RKO (cell line): ENCODE measurements at regions not wholly inside any gene's neighbourhood (a gene's known extent, or its start where the extent isn't known, plus 50 kb on each side); places are given as distances from the start of the nearest gene placed in this dataset.

Experiments
- DNase-seq: peaks from one replicate; pipeline ENCODE4 v3.0.0-alpha.2; 2016; ENCODE audit warnings: low spot score

- DNase-seq = no peak
Measured at GRCh38 chr1:232519186-232519585, 110.7 kb downstream of the SIPA1L2 start.

DNA sequence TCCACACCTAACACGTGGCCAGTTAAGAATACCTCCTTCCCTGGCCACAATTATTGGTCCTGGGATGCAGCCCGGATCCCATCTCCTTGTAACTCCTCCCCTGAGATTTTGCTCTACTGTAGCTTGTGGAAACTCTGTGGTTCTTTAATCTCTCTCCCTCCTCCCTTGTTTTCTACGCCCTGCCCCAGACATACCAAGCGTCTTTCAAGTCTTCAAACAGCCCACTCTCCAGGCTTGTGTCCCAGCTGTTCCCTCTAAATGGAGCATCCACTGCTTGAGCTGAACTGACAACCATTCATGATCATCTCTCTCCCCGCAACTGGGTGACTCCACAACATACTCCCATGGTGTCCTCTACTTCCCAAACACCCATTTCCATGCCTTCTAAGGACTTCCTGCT is 111.6 kb downstream of the SIPA1L2 start:
- no peak for DNase-seq

DNA sequence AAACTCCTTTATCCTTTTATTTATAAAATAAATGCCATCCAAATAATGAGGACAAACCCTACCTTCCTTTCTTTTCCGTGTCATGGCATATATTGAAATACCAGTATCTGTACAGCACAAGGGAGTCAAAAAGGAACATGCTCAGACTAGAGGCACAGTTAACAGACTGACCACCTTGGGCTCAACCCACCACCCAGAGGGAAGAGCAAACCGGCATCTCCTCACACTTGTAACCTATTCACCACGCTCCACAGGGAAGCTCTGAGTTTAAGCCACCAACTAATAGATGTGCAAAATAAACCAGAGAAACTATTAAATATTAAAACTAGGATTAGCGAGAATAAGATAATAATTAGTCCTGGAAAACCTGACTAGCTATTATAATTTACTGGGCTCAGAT is 112.7 kb downstream of the SIPA1L2 start:
- DNase-seq = no peak

GRCh38 chr1:232515706-232516105 is 114.2 kb downstream of the SIPA1L2 start:
- DNase-seq = no peak

DNA sequence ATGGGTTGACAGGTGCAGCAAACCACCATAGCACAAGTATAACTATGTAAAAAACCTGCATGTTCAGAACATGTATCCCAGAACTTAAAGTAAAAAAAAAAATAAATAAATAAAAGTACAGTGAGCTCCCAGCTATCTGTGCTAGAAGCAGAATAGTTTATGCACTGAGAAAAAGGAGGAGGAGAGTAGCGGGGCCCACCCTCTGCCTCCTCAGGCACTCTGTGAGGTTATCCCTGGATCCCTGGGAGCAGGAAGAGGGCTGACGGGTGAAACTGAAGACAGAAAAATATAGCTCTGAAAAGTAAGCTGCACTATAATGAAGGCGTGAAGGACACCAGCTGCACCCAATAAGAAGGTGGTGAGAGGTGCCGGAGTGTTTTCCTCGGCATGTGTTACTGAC is 117.2 kb downstream of the SIPA1L2 start:
- DNase-seq = no peak

GRCh38 chr1:232511172-232511571 is 118.8 kb downstream of the SIPA1L2 start:
- no peak for DNase-seq

GRCh38 chr1:232510367-232511110 is 119.4 kb downstream of the SIPA1L2 start:
- no peak for DNase-seq

DNA sequence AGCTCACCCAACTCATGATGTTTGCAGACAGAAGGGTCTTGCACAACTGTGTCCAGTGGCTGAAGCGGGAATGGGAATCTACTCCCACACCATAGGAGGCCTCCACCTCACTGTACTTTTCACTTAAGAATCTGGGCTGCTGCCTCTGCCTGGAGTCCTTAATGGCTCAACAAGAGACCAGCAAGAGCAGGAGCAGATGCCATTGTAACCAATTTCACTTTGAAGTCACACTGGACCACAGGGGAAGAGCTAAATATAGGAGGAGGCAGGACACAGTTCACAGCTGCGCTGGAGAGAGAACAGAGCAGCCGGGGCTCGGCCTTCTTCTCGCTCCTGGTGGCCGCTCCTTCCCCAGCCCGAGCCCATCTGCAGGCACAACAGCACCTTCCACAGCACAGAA is 120.4 kb downstream of the SIPA1L2 start:
- DNase-seq = no peak

DNA sequence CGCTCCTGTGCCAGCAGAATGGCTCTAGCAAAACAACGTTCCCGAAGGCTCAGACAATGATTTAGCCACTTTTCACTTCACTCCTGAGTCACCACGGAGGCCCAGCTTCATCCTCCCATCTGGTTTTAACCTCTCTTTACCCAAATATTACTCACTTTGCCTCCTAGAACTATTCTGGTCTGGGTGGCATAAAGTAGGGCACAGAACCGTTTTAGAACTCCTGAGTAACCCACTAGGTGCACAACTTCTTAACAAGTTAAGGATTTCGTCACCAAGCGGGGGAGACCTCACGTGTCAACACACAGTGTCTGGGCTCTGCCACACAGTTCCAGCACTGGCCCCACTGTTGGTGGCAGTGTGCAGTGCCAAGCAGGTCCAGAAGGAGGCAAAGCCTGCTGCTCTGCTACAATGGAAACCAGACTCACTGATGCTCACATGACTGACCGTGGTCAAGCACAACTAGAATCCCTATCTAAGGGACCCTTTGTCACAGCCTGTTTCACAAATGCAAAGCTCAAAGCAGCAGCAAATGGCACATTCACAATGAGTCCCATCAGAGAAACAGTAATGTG is 121.7 kb downstream of the SIPA1L2 start:
- DNase-seq = no peak

GRCh38 chr1:232507571-232507970 is 122.4 kb downstream of the SIPA1L2 start:
- no peak for DNase-seq

GRCh38 chr1:232505884-232506283 is 124.0 kb downstream of the SIPA1L2 start:
- DNase-seq = no peak

DNA sequence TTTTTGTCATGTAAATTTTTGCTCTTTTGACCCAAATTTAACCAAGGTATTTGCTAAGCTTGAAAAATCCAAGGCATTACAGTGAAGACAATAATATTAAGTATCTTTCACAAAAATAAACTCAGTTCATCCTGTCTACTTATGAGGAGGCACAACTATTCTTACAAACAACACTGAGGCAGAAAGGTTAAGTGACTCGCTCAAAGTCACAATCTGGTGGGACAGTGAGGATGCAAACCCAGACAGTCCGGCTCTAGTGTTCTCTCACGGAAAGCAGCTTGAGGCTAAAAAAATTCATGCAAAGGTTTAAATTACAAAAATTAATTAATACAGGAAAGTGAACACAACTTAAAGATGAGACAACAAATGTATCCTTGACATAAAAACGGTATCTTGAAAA is 125.3 kb downstream of the SIPA1L2 start:
- no peak for DNase-seq

DNA sequence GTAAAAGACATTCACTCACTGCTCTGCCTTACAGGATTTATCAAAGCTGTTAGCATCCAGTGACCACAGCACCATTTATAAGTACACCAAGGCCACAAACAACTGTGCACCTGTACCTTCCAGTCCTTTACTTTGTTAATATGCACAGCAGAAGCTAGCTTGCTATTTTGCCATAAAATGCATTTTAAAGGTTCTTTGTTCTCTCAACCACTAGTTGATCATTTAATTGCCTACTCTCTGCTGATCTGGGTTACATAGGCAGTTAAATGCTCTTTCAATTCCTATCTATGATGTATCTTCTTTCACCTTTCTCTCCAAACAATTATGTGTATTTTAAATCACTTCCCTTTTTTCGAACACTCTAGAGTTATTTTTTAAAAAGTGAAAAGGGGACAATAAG is 126.4 kb downstream of the SIPA1L2 start:
- DNase-seq = no peak

DNA sequence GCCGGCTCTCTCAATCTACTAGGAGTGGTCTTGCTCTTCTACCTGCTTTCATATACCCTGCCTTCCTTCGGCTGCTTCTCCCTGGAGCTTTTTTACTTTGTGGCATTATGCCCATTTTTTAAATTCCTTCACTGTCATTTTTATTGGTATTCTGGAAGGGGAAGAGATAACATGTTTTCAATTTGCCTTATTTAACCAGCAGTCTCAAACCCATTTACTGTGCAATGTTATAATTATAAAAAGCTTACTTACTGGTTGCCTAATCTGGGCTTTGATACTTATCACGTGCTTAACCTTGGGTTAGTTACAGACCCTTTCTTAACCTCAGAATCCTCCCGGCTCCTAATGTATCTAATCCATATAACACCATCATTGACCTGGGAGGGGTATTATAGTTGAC is 128.1 kb downstream of the SIPA1L2 start:
- DNase-seq = no peak

- no peak for DNase-seq
Measured at GRCh38 chr1:232499188-232499587, 130.7 kb downstream of the SIPA1L2 start.

GRCh38 chr1:232493869-232494268 is 136.1 kb downstream of the SIPA1L2 start:
- no peak for DNase-seq

GRCh38 chr1:232489256-232489655 is 140.7 kb downstream of the SIPA1L2 start:
- no peak for DNase-seq

DNA sequence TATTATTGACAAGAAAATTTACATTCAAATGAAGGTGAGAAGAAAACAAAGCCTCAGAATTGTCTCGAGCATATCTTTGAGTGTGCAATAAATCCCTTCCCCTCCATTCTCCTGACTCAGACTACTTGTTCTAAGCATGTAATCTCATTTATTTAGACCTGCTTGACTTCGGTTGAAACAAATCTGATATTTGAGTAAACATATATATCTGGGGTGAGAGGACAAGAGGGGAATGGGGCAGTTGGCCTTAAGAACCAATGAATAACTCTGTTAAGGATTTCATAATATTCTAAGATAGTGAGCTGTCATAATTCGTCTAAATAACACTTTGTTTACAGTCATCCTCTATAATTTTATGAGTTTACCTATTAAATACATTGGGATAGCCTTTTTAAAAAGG is 142.7 kb downstream of the SIPA1L2 start:
- DNase-seq = no peak

DNA sequence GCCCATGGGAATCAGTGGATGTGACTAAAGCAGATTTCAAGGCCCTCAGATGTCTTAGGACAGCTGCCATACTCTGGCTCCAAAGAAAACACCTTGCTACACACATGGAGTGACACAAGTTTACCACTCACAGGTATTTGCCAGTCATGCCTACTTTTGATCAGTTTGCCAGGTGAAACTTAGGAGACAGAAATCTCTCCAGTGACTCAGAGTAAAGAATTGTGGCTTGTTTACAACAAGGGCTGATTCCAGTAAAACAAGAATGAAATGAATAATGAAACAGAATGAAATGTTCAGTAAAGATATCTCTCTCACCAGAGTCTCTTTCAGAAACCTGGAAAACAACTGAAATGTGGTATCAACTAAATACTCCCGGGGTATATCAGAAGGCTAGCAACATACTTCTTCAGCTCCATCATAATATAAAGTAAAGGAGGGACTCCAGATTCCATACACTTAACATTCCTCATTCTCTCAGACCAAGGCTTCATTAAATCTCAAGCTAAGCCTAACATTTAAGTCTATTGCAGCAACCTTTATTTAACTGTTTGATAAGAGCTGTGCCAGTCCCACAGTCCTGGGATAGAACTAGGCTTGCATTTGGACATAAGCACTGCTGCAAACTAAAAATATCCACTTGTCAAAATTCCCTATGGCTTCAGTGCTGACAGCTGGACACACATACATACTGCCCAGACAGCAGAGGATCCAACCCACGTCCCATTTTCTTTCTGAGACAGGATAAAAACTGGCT is 143.3 kb downstream of the SIPA1L2 start:
- no peak for DNase-seq

DNA sequence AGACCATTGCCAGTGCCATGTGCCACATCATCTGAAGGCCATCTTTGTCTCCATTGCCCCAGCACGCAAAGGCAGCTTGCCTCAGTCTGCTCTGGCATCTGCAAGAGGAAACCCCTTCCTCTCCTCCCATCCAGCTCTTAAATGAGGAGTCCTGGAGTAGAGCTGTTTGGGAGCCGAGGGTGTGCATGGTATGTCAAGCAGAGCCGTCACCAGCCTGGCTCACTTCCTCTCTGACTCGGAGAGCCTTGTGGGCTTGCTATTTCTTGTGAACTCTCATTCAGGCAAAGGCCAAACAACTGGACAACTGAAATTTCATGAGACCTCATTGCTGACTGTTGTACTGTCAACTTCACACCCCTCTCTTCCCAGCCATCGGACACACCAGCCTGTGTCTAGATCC is 143.9 kb downstream of the SIPA1L2 start:
- no peak for DNase-seq

GRCh38 chr1:232484856-232485255 is 145.1 kb downstream of the SIPA1L2 start:
- DNase-seq = no peak

- no peak for DNase-seq
Measured at GRCh38 chr1:232483826-232484225, 146.1 kb downstream of the SIPA1L2 start.

DNA sequence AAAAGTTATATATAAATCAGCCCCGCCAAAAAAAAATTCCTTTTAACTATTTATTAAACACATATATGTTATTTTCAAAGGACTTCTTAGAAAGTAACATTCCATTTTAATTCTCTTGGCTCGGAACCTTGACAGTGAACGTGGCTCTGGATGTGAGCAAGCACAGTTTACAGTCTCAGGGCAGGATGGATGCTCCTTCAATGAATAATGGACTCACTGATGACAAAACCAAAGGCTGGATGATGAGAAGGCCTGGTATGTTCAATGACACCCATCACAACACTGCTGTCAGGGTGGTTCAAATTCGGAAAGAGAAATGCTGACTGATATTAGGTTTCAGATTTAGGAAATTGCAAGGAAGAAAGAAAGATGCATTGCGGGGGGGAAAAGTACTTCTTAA is 148.8 kb downstream of the SIPA1L2 start:
- no peak for DNase-seq
